ENCODE measurements at regions not wholly inside any gene's neighbourhood (a gene's known extent, or its start where the extent isn't known, plus 50 kb on each side); places are given as distances from the start of the nearest gene placed in this dataset.

GRCh38 chr14:38838979-38839323 lies 264.1 kb downstream of the SEC23A start (continued):
- no peak for TF ChIP-seq TEAD4 (IDR thresholded peaks at IDR 0.05; ENCODE audit: low read depth, low read length)
- no peak for TF ChIP-seq SAP30 (IDR thresholded peaks at IDR 0.05; ENCODE audit: insufficient read depth, insufficient replicate concordance, low read length)
- no peak for TF ChIP-seq SRF (IDR thresholded peaks at IDR 0.05; ENCODE audit: low read depth, low read length)
- TF ChIP-seq SIRT6 (IDR thresholded peaks at IDR 0.05; ENCODE audit: low read length) = no peak
- TF ChIP-seq ATF3 (IDR thresholded peaks at IDR 0.05; ENCODE audit: insufficient read depth, low read depth, low read length) = no peak
- TF ChIP-seq NANOG (IDR thresholded peaks at IDR 0.05; ENCODE audit: insufficient read depth, low read depth, low read length, poor library complexity, severe bottlenecking) = no peak
- TF ChIP-seq ATF2 (IDR thresholded peaks at IDR 0.05; ENCODE audit: low read length) = no peak
- no peak for TF ChIP-seq SUZ12 (IDR thresholded peaks at IDR 0.05; ENCODE audit: low read length)
- TF ChIP-seq CBX5 (IDR thresholded peaks at IDR 0.05; ENCODE audit: low read depth, low read length) = no peak
- TF ChIP-seq MAX (IDR thresholded peaks at IDR 0.05) = no peak
- TF ChIP-seq GTF2F1 (IDR thresholded peaks at IDR 0.05; ENCODE audit: borderline replicate concordance, low read depth, low read length) = no peak
- TF ChIP-seq HDAC6 (IDR thresholded peaks at IDR 0.05; ENCODE audit: low read depth, low read length) = no peak
- no peak for TF ChIP-seq NRF1 (IDR thresholded peaks at IDR 0.05; ENCODE audit: low read depth, low read length)
- TF ChIP-seq SP4 (IDR thresholded peaks at IDR 0.05; ENCODE audit: low read length) = no peak
- no peak for TF ChIP-seq BRCA1 (IDR thresholded peaks at IDR 0.05; ENCODE audit: low read depth, low read length)
- no peak for TF ChIP-seq RBBP5 (IDR thresholded peaks at IDR 0.05; ENCODE audit: borderline replicate concordance, low read depth, low read length)
- no peak for TF ChIP-seq RFX5 (IDR thresholded peaks at IDR 0.05; ENCODE audit: borderline replicate concordance, low read depth, low read length)
- TF ChIP-seq TBP (IDR thresholded peaks at IDR 0.05; ENCODE audit: low read depth, low read length) = no peak
- no peak for TF ChIP-seq SP2 (IDR thresholded peaks at IDR 0.05; ENCODE audit: low read length)

Measured in H1 (cell line).